K562 (cell line): ENCODE measurements at regions not wholly inside any gene's neighbourhood (a gene's known extent, or its start where the extent isn't known, plus 50 kb on each side); places are given as distances from the start of the nearest gene placed in this dataset.

Source experiments
- CTCF ChIP-seq, 3 experiments: IDR thresholded peaks in 2 of 3; conservative IDR thresholded peaks in 1 of 3; 2 replicates each; pipeline ENCODE4 v1.5.1; 2011 to 2012; ENCODE audit warnings: low read length in 3 of 3, mild to moderate bottlenecking in 3 of 3, control low read depth in 2 of 3, improper control_type of control experiment in 1 of 3, inconsistent platforms in 1 of 3, low read depth in 1 of 3, mixed read lengths in 1 of 3, moderate library complexity in 1 of 3; ENCODE audit not compliant: insufficient read depth in 2 of 3
- GABPB1 ChIP-seq: sonication (generic); formaldehyde crosslinking; IDR thresholded peaks from 2 replicates; pipeline ENCODE4 v1.8.0; 2022; ENCODE audit warnings: mild to moderate bottlenecking, missing genetic modification reagents
- ZBED1 ChIP-seq: IDR thresholded peaks from 2 replicates; pipeline ENCODE4 v1.6.1; 2014

- TF ChIP-seq GABPB1 (CRISPR knock-in tag) (no peak), ZBED1 (no peak), CTCF (IDR thresholded peaks at IDR 0.05 in 2 of 3, conservative IDR thresholded peaks at IDR 0.05 in 1 of 3; ENCODE audit: insufficient read depth in 2 of 3, low read depth in 1 of 3, low read length in 3 of 3) (no peak)
Observed at GRCh38 chr4:97468272-97468671, 675.0 kb downstream of the STPG2 start.
